HL-60 (cell line): ENCODE measurements at regions not wholly inside any gene's neighbourhood (a gene's known extent, or its start where the extent isn't known, plus 50 kb on each side); places are given as distances from the start of the nearest gene placed in this dataset.

ENCODE experiments used
- GABPA ChIP-seq: IDR thresholded peaks from 2 replicates; pipeline ENCODE4 v1.6.1; 2012; ENCODE audit warnings: low read depth
- POLR2AphosphoS5 ChIP-seq: IDR thresholded peaks from 2 replicates; pipeline ENCODE4 v1.6.1; 2012; ENCODE audit warnings: low read depth
- TF ChIP-seq, protein P1 (sequence below): IDR thresholded peaks from one replicate; pipeline ENCODE4 v1.5.1; 2011; ENCODE audit warnings: low read length, control low read depth, inconsistent platforms; ENCODE audit not compliant: insufficient read depth
- TF ChIP-seq, protein P2 (sequence below): IDR thresholded peaks from 2 replicates; pipeline ENCODE4 v1.6.1; 2012; ENCODE audit warnings: low read depth; ENCODE audit not compliant: insufficient replicate concordance

DNA sequence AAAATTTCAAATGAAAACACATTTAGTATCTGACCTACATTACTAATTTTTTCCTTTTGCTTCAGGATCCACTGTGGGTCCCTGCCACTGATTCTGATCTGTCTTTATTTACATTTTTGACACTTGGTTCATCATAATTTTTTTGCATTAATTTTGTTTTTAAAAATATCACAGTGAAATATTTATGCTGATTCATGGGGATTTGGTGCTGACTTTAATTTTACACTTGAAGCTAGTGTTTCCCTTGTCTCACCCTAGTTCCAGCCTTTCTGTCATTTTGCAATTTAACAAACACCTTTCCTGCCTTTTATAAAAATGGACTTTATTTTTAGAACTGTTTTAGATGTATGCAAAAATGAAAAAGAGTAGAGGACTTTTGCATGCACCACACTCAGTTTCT lies 111.9 kb upstream of the MARCHF11 start:
- TF ChIP-seq, protein P1, sequence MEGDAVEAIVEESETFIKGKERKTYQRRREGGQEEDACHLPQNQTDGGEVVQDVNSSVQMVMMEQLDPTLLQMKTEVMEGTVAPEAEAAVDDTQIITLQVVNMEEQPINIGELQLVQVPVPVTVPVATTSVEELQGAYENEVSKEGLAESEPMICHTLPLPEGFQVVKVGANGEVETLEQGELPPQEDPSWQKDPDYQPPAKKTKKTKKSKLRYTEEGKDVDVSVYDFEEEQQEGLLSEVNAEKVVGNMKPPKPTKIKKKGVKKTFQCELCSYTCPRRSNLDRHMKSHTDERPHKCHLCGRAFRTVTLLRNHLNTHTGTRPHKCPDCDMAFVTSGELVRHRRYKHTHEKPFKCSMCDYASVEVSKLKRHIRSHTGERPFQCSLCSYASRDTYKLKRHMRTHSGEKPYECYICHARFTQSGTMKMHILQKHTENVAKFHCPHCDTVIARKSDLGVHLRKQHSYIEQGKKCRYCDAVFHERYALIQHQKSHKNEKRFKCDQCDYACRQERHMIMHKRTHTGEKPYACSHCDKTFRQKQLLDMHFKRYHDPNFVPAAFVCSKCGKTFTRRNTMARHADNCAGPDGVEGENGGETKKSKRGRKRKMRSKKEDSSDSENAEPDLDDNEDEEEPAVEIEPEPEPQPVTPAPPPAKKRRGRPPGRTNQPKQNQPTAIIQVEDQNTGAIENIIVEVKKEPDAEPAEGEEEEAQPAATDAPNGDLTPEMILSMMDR, result no peak
- TF ChIP-seq GABPA, result no peak
- TF ChIP-seq POLR2AphosphoS5, result no peak
- TF ChIP-seq, protein P2, sequence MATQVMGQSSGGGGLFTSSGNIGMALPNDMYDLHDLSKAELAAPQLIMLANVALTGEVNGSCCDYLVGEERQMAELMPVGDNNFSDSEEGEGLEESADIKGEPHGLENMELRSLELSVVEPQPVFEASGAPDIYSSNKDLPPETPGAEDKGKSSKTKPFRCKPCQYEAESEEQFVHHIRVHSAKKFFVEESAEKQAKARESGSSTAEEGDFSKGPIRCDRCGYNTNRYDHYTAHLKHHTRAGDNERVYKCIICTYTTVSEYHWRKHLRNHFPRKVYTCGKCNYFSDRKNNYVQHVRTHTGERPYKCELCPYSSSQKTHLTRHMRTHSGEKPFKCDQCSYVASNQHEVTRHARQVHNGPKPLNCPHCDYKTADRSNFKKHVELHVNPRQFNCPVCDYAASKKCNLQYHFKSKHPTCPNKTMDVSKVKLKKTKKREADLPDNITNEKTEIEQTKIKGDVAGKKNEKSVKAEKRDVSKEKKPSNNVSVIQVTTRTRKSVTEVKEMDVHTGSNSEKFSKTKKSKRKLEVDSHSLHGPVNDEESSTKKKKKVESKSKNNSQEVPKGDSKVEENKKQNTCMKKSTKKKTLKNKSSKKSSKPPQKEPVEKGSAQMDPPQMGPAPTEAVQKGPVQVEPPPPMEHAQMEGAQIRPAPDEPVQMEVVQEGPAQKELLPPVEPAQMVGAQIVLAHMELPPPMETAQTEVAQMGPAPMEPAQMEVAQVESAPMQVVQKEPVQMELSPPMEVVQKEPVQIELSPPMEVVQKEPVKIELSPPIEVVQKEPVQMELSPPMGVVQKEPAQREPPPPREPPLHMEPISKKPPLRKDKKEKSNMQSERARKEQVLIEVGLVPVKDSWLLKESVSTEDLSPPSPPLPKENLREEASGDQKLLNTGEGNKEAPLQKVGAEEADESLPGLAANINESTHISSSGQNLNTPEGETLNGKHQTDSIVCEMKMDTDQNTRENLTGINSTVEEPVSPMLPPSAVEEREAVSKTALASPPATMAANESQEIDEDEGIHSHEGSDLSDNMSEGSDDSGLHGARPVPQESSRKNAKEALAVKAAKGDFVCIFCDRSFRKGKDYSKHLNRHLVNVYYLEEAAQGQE, result no peak
